ENCODE measurements at regions not wholly inside any gene's neighbourhood (a gene's known extent, or its start where the extent isn't known, plus 50 kb on each side); places are given as distances from the start of the nearest gene placed in this dataset.

- H3K9ac ChIP-seq (ENCODE audit: low read depth in 1 of 2, low read length in 2 of 2): no peak overlapping the region
- no peaks in the 10 kb centered on the region for H3K4me1 ChIP-seq (ENCODE audit: control insufficient read depth in 4 of 4, insufficient read depth in 4 of 4, low read length in 3 of 4)
- H3K27ac ChIP-seq (ENCODE audit: low read depth in 1 of 2, low read length in 2 of 2): no peak overlapping the region
- H3K36me3 ChIP-seq (ENCODE audit: control insufficient read depth in 4 of 4, insufficient read depth in 3 of 4, low read depth in 1 of 4, low read length in 3 of 4): no peaks in the 10 kb centered on the region
- peaks cover 0 to 7% (median 2%) of the 10 kb centered on the region in 4 donors for H3K9me3 ChIP-seq (ENCODE audit: control insufficient read depth in 4 of 4, low read length in 3 of 4)
- WGBS: 81% methylated on average over 1 of the region's 1 CpG
- no peaks in the 10 kb centered on the region for H3K27me3 ChIP-seq (ENCODE audit: control insufficient read depth in 4 of 4, insufficient read depth in 4 of 4, low read length in 3 of 4)
- TF ChIP-seq ATF3 (IDR thresholded peaks at IDR 0.05) (no peak), TAF1 (conservative IDR thresholded peaks at IDR 0.05) (no peak), FOXA2 (IDR thresholded peaks at IDR 0.05) (no peak), EGR1 (IDR thresholded peaks at IDR 0.05; ENCODE audit: low read depth in 2 of 2) (no peak), NR2F2 (IDR thresholded peaks at IDR 0.05) (no peak), RAD21 (IDR thresholded peaks at IDR 0.05) (no peak), SP1 (IDR thresholded peaks at IDR 0.05) (no peak), REST (IDR thresholded peaks at IDR 0.05) (no peak), RXRA (IDR thresholded peaks at IDR 0.05) (no peak), FOXA1 (IDR thresholded peaks at IDR 0.05) (no peak), GABPA (IDR thresholded peaks at IDR 0.05 in 1 of 2, conservative IDR thresholded peaks at IDR 0.05 in 1 of 2) (no peak), JUND (IDR thresholded peaks at IDR 0.05) (no peak), ZBTB33 (IDR thresholded peaks at IDR 0.05) (no peak), HNF4A (conservative IDR thresholded peaks at IDR 0.05) (no peak), HNF4G (IDR thresholded peaks at IDR 0.05) (no peak), YY1 (IDR thresholded peaks at IDR 0.05) (no peak), CTCF (IDR thresholded peaks at IDR 0.05; ENCODE audit: low read depth, low read length, missing input control) (no peak), MAX (IDR thresholded peaks at IDR 0.05) (no peak)
- no peak for DNase-seq (ENCODE audit: low spot score)
- H3K4me3 ChIP-seq (ENCODE audit: low read depth in 1 of 3, low read length in 3 of 3): no peak overlapping the region
These were observed 864.1 kb upstream of the PCDH10 start for GRCh38 chr4:132284910-132285426.

All from liver (tissue), 8 donors.